AG04450 (cell line): ENCODE measurements at regions not wholly inside any gene's neighbourhood (a gene's known extent, or its start where the extent isn't known, plus 50 kb on each side); places are given as distances from the start of the nearest gene placed in this dataset.

ENCODE experiments used
- CTCF ChIA-PET: fragments of 300-600, 350-600 bp; formaldehyde crosslinking; extraction: SDS; loops from one replicate; lab custom pipeline; 2022; ENCODE audit warnings: antibody characterized with exemption, inconsistent platforms; lab: Charles Lee
- POLR2A ChIA-PET: fragments of 350-600 bp; formaldehyde crosslinking; extraction: SDS; loops from one replicate; lab custom pipeline; 2021; ENCODE audit warnings: antibody characterized with exemption, inconsistent platforms; lab: Yijun Ruan, JAX
- DNase-seq: peaks from one replicate; pipeline ENCODE4 v3.0.0-alpha.2; 2011; ENCODE audit warnings: low read depth, low spot score
- H3K27ac ChIP-seq: one replicate; pipeline ENCODE4 v1.5.1; 2012; ENCODE audit warnings: low read depth, low read length, control low read depth
- H3K27me3 ChIP-seq: one replicate; pipeline ENCODE4 v1.6.0; 2012; ENCODE audit warnings: low read length; ENCODE audit not compliant: control insufficient read depth, insufficient read depth
- H3K4me3 ChIP-seq: 2 replicates; pipeline ENCODE4 v1.5.1; 2011; ENCODE audit warnings: mild to moderate bottlenecking, low read depth, low read length, control low read depth
- H3K9me3 ChIP-seq: 2 replicates; pipeline ENCODE4 v1.5.1; 2012; ENCODE audit warnings: low read length; ENCODE audit not compliant: control insufficient read depth, insufficient read depth
- TF ChIP-seq, protein P1 (sequence below): IDR thresholded peaks from 2 replicates; pipeline ENCODE4 v1.5.1; 2011; ENCODE audit warnings: low read depth, low read length, control low read depth, inconsistent platforms

DNA sequence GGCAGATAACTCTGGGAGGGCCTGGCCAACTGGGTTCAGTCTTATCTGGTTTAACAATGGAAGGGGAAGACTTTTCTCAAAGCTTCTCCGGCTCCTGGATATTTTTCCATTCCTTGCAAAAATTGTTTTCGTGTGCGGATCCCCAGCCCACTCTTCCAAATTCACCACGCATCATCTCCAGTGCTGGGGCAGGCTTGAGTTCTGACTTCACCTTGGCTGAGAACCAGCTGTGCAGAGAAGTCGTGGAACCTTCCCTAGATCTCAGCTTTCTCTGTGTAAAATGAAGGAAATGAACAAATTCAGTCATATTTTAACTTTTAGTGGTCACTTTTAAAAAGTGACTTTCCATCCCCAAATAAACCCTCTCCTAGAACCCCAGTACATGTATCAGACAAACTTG is 297.0 kb downstream of the TCF7L2 start:
- no peak for DNase-seq
- POLR2A ChIA-PET = no interaction called here
- H3K9me3 ChIP-seq = no peaks in the 10 kb centered on the region
- TF ChIP-seq, protein P1, sequence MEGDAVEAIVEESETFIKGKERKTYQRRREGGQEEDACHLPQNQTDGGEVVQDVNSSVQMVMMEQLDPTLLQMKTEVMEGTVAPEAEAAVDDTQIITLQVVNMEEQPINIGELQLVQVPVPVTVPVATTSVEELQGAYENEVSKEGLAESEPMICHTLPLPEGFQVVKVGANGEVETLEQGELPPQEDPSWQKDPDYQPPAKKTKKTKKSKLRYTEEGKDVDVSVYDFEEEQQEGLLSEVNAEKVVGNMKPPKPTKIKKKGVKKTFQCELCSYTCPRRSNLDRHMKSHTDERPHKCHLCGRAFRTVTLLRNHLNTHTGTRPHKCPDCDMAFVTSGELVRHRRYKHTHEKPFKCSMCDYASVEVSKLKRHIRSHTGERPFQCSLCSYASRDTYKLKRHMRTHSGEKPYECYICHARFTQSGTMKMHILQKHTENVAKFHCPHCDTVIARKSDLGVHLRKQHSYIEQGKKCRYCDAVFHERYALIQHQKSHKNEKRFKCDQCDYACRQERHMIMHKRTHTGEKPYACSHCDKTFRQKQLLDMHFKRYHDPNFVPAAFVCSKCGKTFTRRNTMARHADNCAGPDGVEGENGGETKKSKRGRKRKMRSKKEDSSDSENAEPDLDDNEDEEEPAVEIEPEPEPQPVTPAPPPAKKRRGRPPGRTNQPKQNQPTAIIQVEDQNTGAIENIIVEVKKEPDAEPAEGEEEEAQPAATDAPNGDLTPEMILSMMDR = no peak
- H3K4me3 ChIP-seq = no peak overlapping the region
- CTCF ChIA-PET = no interaction called here
- H3K27me3 ChIP-seq = peaks cover 10% of the 10 kb centered on the region
- no peak overlapping the region for H3K27ac ChIP-seq

DNA sequence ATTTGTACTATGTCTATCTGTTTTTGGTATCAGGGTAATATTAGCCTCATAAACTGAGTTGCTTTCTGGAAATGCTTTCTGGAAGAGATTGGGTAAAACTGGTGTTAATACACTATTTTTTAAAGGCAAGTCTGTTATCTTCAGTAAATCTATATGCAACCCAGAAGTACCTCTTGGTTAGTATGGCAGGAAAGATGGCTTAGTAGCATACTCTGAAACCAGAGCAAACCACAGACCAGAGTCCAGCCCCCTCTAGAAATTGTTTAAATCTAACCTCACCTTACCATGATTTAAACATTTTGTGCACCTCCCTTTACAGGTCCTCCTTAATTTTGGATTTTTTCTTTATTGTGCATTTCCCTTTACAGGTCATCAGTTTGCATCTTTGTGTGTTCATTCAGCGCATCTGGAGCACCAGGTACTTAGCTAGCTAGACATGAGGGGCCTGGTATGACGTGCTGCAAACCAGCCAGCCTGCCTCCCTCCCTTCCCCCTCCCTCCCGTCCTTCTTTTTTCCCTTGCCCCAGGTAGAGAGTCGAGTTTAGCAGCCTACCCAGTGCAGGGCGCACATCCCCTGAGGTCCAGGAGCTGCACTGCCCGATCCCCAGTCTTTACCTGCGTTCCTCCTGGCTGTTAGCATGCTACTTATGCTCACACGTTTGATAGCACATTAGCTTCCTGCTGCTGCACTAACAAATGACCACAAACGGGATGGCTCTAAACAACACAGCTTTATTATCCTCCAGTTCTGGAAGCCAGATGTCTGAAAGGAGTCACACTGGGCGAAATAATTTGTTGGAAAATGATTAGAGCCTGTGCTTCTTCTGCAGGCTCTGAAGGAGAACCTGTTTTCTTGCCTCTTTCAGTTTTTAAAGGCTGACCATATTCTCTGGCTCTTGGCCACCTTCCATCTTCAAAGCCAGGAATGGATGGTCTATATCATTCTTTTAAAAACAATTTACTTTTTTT is 299.9 kb upstream of the HABP2 start:
- no peak for DNase-seq
- Histone ChIP-seq H3K27me3 (peaks cover 9% of the 10 kb centered on the region), H3K27ac (no peak overlapping the region), H3K9me3 (no peaks in the 10 kb centered on the region), H3K4me3 (no peak overlapping the region)
- ChIA-PET POLR2A (no interaction called here), CTCF (no interaction called here)
- TF ChIP-seq, protein P1 = no peak

DNA sequence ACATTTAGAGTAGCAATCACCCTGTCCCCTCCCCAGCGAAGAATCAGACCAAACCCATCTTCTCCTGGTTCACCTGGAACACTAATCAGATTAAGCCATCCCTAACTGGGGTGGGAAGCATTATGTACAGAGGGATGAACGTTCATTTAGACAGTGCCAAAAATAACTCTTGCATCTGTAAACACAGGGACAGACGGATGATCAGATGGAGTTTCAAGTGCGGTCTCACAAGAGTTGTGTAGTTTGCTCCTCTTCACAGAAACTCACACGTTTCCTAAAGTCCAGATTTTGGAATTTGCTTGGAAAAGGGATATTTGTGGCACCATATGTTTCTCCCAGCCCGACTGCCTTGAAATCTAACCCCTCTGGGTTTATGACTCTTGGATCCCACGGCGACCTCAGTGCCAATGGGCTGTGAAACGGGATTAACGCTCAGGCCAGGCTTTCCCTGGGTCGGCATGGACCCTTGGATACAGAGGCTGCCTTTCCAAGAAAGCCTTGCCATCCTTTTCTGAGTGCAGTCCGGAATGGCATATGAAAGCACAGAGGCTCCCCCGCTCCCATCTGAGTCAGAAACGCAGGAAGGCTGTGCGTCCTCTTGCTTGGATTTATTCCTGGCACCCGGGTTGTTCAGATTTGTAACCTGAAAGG is 293.2 kb upstream of the HABP2 start:
- H3K27me3 ChIP-seq = peaks cover 6% of the 10 kb centered on the region
- ChIA-PET POLR2A (no interaction called here), CTCF (no interaction called here)
- TF ChIP-seq, protein P1 = no peak
- DNase-seq = no peak
- no peak overlapping the region for H3K4me3 ChIP-seq
- H3K9me3 ChIP-seq = no peaks in the 10 kb centered on the region
- no peak overlapping the region for H3K27ac ChIP-seq

DNA sequence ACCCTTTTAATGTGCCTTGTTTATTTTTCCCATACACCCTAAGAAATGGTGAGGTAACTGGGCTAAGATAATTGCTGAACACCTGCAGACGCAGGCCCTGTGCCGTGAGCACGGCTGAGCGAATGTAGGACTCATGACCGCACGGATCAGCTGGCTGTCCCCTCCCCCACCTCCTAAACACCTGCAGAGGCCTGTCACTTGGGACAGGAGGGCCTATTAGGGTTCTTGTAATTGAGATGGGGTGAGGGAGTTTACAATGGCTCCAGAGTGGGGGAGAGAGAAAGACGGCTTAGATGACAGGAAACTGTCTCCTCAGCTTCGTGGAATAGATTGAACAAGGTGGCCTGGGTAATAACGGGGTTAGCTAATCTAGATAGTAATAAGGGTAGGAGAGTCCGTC is 291.7 kb upstream of the HABP2 start:
- no peak for DNase-seq
- ChIA-PET POLR2A (no interaction called here), CTCF (interaction anchor here (1.8 kb wide), 1 partner anchor 789 kb away, joined by 3 read pairs; no protein-coding TSS in a partner anchor)
- no peaks in the 10 kb centered on the region for H3K9me3 ChIP-seq
- peaks cover 6% of the 10 kb centered on the region for H3K27me3 ChIP-seq
- no peak overlapping the region for H3K4me3 ChIP-seq
- H3K27ac ChIP-seq = no peak overlapping the region
- TF ChIP-seq, protein P1 = no peak
